CD4-positive, alpha-beta memory T cell (primary cell): ENCODE measurements at regions not wholly inside any gene's neighbourhood (a gene's known extent, or its start where the extent isn't known, plus 50 kb on each side); places are given as distances from the start of the nearest gene placed in this dataset.

Experiments used
- CTCF ChIA-PET: fragments of 350-600 bp; sonication (Branson Sonifier 250); formaldehyde crosslinking; loops from one replicate; lab custom pipeline; 2021; ENCODE audit warnings: inconsistent platforms; ENCODE audit not compliant: partially characterized antibody; lab: Charles Lee
- POLR2A ChIA-PET: fragments of 350-600 bp; sonication (Branson Sonifier 250); formaldehyde crosslinking; loops from one replicate; lab custom pipeline; 2021; ENCODE audit not compliant: partially characterized antibody; lab: Charles Lee
- DNase-seq, 5 donors: peaks; one replicate each; pipeline versions ENCODE4 v3.0.0 to v3.0.0-alpha.2; 2020 to 2022; ENCODE audit warnings: mixed read lengths in 1 of 5
- H3K27ac ChIP-seq: one replicate; pipeline ENCODE4 v1.7.0; 2013; ENCODE audit warnings: low read depth, low read length
- H3K27me3 ChIP-seq: 2 replicates; pipeline ENCODE4 v1.7.0; 2013; ENCODE audit warnings: mild to moderate bottlenecking, low read length, moderate library complexity; ENCODE audit not compliant: insufficient read depth
- H3K36me3 ChIP-seq: 2 replicates; pipeline ENCODE4 v1.7.0; 2013; ENCODE audit warnings: mild to moderate bottlenecking, low read length, moderate library complexity; ENCODE audit not compliant: insufficient read depth
- H3K4me1 ChIP-seq: 2 replicates; pipeline ENCODE4 v1.7.0; 2013; ENCODE audit warnings: mild to moderate bottlenecking, low read length, moderate library complexity; ENCODE audit not compliant: insufficient read depth
- H3K4me3 ChIP-seq, 2 donors: one replicate each; pipeline ENCODE4 v1.7.0; 2013; ENCODE audit warnings: low read length in 2 of 2, mild to moderate bottlenecking in 1 of 2
- H3K9me3 ChIP-seq, 2 donors: one replicate each; pipeline ENCODE4 v1.7.0; 2013; ENCODE audit warnings: low read length in 2 of 2, control low read depth in 1 of 2; ENCODE audit not compliant: control insufficient read depth in 1 of 2
- H3K27ac Mint-ChIP-seq, 7 donors: one replicate each; pipeline ENCODE4 v1.8.0; 2020 to 2021; ENCODE audit warnings: mixed read lengths in 7 of 7, mild to moderate bottlenecking in 6 of 7, inconsistent platforms in 3 of 7, moderate library complexity in 3 of 7
- H3K27me3 Mint-ChIP-seq, 2 donors: one replicate each; pipeline ENCODE4 v1.8.0; 2020 to 2021; ENCODE audit warnings: mixed read lengths in 2 of 2
- H3K36me3 Mint-ChIP-seq, 2 donors: one replicate each; pipeline ENCODE4 v1.8.0; 2020 to 2021; ENCODE audit warnings: mixed read lengths in 2 of 2, inconsistent platforms in 1 of 2, mild to moderate bottlenecking in 1 of 2
- H3K4me1 Mint-ChIP-seq, 4 donors: one replicate each; pipeline ENCODE4 v1.8.0; 2020 to 2021; ENCODE audit warnings: mixed read lengths in 4 of 4, mild to moderate bottlenecking in 1 of 4
- H3K4me3 Mint-ChIP-seq, 8 donors: one replicate each; pipeline ENCODE4 v1.8.0; 2020 to 2021; ENCODE audit warnings: mixed read lengths in 8 of 8, mild to moderate bottlenecking in 7 of 8, moderate library complexity in 6 of 8, inconsistent platforms in 3 of 8
- H3K9me3 Mint-ChIP-seq, 8 donors: one replicate each; pipeline ENCODE4 v1.8.0; 2020 to 2021; ENCODE audit warnings: mixed read lengths in 8 of 8, mild to moderate bottlenecking in 5 of 8, inconsistent platforms in 3 of 8, moderate library complexity in 1 of 8
- intact Hi-C: fragments of 100-400 bp; cut with micrococcal nuclease; formaldehyde crosslinking; loops from one replicate; pipeline ENCODE4 v1.15.1; 2023

DNA sequence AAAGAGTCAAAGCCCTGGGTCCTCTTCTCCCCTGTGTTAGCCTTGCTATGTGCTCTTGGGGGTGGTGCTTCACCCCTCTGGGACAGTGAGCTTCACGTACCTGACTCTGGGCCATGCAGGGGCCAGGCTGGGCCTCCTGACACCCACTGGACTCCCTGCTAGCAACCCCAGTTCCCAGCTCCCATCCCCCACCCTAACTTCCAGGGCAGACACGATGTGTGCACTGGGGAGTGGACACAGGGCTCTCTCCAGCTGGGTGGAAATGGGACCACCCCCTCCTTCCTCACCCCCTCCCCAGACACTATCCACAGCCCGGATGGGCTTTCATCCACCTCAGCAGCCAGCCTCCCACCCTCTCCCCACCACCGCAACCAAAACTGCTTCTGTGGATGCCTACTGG is 113.0 kb upstream of the ZNF479 start:
- Histone ChIP-seq H3K4me3 (no peak overlapping the region), H3K27me3 (no peaks in the 10 kb centered on the region), H3K4me1 (no peaks in the 10 kb centered on the region), H3K36me3 (no peaks in the 10 kb centered on the region), H3K9me3 (peaks cover 0 to 8% of the 10 kb centered on the region in 2 donors), H3K27ac (no peak overlapping the region)
- CTCF ChIA-PET = no interaction called here
- Mint-ChIP-seq H3K36me3 (peaks cover 3 to 4% of the 10 kb centered on the region in 2 donors), H3K9me3 (peaks cover 2 to 69% (median 45%) of the 10 kb centered on the region in 8 donors), H3K4me3 (no peak overlapping the region), H3K27ac (no peak overlapping the region), H3K27me3 (no peaks in the 10 kb centered on the region), H3K4me1 (no peaks in the 10 kb centered on the region)
- intact Hi-C loops = no loop called here
- POLR2A ChIA-PET = no interaction called here
- DNase-seq = no peak

GRCh38 chr7:57250801-57251200 is 118.6 kb upstream of the ZNF479 start:
- Histone ChIP-seq H3K27ac (no peak overlapping the region), H3K9me3 (peaks cover 0 to 3% of the 10 kb centered on the region in 2 donors), H3K4me3 (no peak overlapping the region), H3K27me3 (no peaks in the 10 kb centered on the region), H3K36me3 (no peaks in the 10 kb centered on the region), H3K4me1 (no peaks in the 10 kb centered on the region)
- no peak for DNase-seq
- CTCF ChIA-PET = no interaction called here
- no peak overlapping the region for H3K27ac Mint-ChIP-seq
- H3K4me3 Mint-ChIP-seq = no peak overlapping the region
- H3K9me3 Mint-ChIP-seq = peaks cover 0 to 61% (median 36%) of the 10 kb centered on the region in 8 donors
- no peaks in the 10 kb centered on the region for H3K4me1 Mint-ChIP-seq
- POLR2A ChIA-PET = no interaction called here
- intact Hi-C loops = no loop called here
- peaks cover 1 to 3% of the 10 kb centered on the region in 2 donors for H3K36me3 Mint-ChIP-seq
- no peaks in the 10 kb centered on the region for H3K27me3 Mint-ChIP-seq

DNA sequence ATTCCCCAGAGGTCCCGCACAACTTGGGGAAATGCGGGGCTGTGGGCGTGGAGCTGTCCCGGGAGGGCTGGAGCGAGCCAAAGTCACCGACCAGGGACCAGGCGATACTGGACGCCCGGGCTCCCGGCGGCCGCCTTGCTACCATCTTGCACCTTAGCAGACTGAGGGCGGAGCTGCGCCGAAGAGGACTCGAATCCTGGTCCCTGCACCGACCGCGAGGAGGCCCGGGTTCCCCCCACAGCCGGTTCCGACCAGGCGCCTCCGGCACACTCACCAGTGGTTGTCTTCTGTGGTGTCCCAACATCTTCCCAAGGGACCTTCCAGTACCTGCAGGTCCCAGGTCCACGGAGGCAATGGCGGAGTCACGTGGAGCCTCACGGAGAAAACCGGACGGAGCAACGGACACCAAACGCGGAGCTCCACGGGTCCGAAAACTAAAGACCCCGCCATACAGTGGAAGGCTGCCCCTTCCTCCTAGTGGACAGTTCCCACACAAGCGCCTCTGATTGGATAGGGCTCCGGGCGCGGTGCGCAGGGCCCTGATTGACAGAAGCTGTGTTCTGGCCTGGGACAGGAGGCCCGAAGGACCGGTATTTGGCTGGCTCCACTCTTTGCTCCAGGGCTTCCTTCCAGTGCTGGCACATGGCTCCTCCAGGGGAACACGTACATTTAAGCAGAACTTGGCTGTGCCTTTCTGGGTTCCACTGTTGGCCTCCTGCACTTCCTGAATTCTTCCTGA is 124.6 kb upstream of the ZNF479 start:
- POLR2A ChIA-PET = no interaction called here
- Mint-ChIP-seq H3K27me3 (no peaks in the 10 kb centered on the region), H3K9me3 (peaks cover 0 to 60% (median 30%) of the 10 kb centered on the region in 8 donors), H3K4me3 (no peak overlapping the region), H3K27ac (no peak overlapping the region), H3K36me3 (no peaks in the 10 kb centered on the region), H3K4me1 (no peaks in the 10 kb centered on the region)
- Histone ChIP-seq H3K27me3 (no peaks in the 10 kb centered on the region), H3K4me3 (no peak overlapping the region), H3K4me1 (no peaks in the 10 kb centered on the region), H3K36me3 (no peaks in the 10 kb centered on the region), H3K27ac (no peak overlapping the region), H3K9me3 (peaks cover 0 to 3% of the 10 kb centered on the region in 2 donors)
- CTCF ChIA-PET = no interaction called here
- no peak for DNase-seq
- intact Hi-C loops = no loop called here

GRCh38 chr7:57274535-57275283 is 142.5 kb upstream of the ZNF479 start:
- no peaks in the 10 kb centered on the region for H3K27me3 ChIP-seq
- Mint-ChIP-seq H3K4me3 (no peak overlapping the region), H3K4me1 (no peaks in the 10 kb centered on the region), H3K27me3 (no peaks in the 10 kb centered on the region), H3K27ac (no peak overlapping the region), H3K9me3 (peaks cover 0 to 88% (median 67%) of the 10 kb centered on the region in 8 donors), H3K36me3 (peaks cover 4 to 6% of the 10 kb centered on the region in 2 donors)
- DNase-seq = no peak
- no peaks in the 10 kb centered on the region for H3K36me3 ChIP-seq
- H3K4me1 ChIP-seq = no peaks in the 10 kb centered on the region
- CTCF ChIA-PET = no interaction called here
- POLR2A ChIA-PET = no interaction called here
- H3K4me3 ChIP-seq = no peak overlapping the region
- intact Hi-C loops = no loop called here
- H3K27ac ChIP-seq = no peak overlapping the region
- H3K9me3 ChIP-seq = peaks cover 0 to 16% of the 10 kb centered on the region in 2 donors

- no peaks in the 10 kb centered on the region for H3K27me3 ChIP-seq
- Mint-ChIP-seq H3K4me3 (no peak overlapping the region), H3K27ac (no peak overlapping the region), H3K36me3 (no peaks in the 10 kb centered on the region), H3K4me1 (no peaks in the 10 kb centered on the region), H3K27me3 (no peaks in the 10 kb centered on the region), H3K9me3 (peaks cover 0 to 56% (median 32%) of the 10 kb centered on the region in 8 donors)
- H3K9me3 ChIP-seq = peaks cover 0 to 3% of the 10 kb centered on the region in 2 donors
- no peak overlapping the region for H3K4me3 ChIP-seq
- H3K36me3 ChIP-seq = no peaks in the 10 kb centered on the region
- ChIA-PET POLR2A (no interaction called here), CTCF (no interaction called here)
- no peak for DNase-seq
- intact Hi-C loops = no loop called here
- no peak overlapping the region for H3K27ac ChIP-seq
- H3K4me1 ChIP-seq = no peaks in the 10 kb centered on the region
Measured at GRCh38 chr7:57300747-57301146, 149.2 kb upstream of the ZNF716 start.

DNA sequence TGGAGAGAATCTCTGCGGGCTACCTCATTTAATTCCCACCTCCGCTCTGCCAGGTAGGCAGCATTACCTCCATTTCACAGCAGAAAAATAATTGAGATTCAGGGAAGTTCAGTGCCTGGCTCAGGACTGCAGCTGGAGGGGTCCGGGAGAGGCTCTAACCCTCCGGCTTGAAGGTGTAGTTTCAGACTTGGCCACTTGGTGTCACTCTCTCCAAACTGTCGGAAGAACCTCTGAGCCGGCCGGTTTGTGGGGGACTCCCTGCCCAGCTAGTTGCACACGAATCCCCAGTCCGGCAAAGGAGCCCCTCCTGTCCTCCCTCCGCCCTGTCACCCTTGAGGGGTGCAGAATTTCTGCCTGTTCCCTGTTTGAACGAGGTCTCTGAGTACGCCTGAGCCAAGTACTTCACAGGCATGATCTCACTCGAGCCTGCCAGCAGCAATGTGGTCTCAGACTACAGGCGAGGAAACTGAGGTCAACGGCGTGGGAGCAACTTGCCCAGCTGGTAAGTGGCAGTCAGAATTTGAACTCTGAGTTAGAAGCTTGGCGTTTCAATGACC is 144.7 kb upstream of the ZNF716 start:
- POLR2A ChIA-PET = no interaction called here
- no peak overlapping the region for H3K27ac Mint-ChIP-seq
- H3K27me3 ChIP-seq = no peaks in the 10 kb centered on the region
- no peak overlapping the region for H3K4me3 ChIP-seq
- no peak overlapping the region for H3K27ac ChIP-seq
- H3K4me1 ChIP-seq = no peaks in the 10 kb centered on the region
- H3K36me3 Mint-ChIP-seq = no peaks in the 10 kb centered on the region
- peaks cover 2 to 72% (median 37%) of the 10 kb centered on the region in 8 donors for H3K9me3 Mint-ChIP-seq
- H3K4me1 Mint-ChIP-seq = no peaks in the 10 kb centered on the region
- H3K36me3 ChIP-seq = no peaks in the 10 kb centered on the region
- intact Hi-C loops = no loop called here
- DNase-seq = no peak
- H3K4me3 Mint-ChIP-seq = no peak overlapping the region
- no peaks in the 10 kb centered on the region for H3K27me3 Mint-ChIP-seq
- CTCF ChIA-PET = no interaction called here
- H3K9me3 ChIP-seq = peaks cover 0 to 9% of the 10 kb centered on the region in 2 donors

DNA sequence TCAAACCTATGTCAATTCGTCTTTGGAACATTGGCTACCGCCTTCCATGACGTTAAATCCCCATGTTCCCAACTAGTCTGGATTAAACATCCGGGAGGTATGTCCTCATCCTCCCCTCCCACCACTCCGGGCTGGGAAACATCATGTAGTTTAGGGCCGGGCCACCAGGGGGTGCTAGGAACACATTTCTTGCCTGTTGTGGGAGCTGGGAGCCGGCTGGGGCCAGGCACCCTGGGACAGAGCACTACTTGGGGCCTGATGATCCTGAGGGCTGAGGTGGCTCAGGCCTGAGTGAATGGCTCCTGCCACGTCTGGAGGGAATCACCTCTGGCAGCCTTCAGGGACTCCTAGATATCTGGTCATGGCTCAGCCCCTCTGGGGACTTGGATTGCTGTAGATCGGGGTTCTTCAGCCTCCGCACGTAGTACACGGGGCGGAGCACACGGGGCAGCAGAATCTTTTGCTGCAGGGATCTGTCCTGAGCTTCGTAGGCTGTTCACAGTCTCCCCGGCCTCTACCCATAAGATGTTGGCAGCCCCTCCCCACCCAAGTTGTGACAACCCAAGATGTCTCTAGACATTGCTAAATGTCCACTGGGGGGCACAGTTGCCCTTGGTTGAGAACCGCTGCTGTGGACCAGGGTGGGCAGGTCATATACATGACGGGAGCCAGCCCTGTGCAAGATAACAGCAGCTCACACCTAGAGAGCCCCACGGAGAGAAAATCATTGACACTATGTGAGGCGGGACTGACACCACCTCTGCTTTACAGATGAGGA is 141.2 kb upstream of the ZNF716 start:
- CTCF ChIA-PET = no interaction called here
- Mint-ChIP-seq H3K36me3 (no peaks in the 10 kb centered on the region), H3K4me3 (no peak overlapping the region), H3K27ac (peak overlapping the region in 1 of 7 donors; percentile 38), H3K4me1 (no peaks in the 10 kb centered on the region), H3K27me3 (no peaks in the 10 kb centered on the region), H3K9me3 (peaks cover 2 to 72% (median 41%) of the 10 kb centered on the region in 8 donors)
- POLR2A ChIA-PET = no interaction called here
- intact Hi-C loops = no loop called here
- Histone ChIP-seq H3K4me3 (no peak overlapping the region), H3K36me3 (no peaks in the 10 kb centered on the region), H3K4me1 (no peaks in the 10 kb centered on the region), H3K9me3 (peaks cover 0 to 10% of the 10 kb centered on the region in 2 donors), H3K27ac (no peak overlapping the region), H3K27me3 (no peaks in the 10 kb centered on the region)
- no peak for DNase-seq
